ENCODE measurements at regions not wholly inside any gene's neighbourhood (a gene's known extent, or its start where the extent isn't known, plus 50 kb on each side); places are given as distances from the start of the nearest gene placed in this dataset.

DNA sequence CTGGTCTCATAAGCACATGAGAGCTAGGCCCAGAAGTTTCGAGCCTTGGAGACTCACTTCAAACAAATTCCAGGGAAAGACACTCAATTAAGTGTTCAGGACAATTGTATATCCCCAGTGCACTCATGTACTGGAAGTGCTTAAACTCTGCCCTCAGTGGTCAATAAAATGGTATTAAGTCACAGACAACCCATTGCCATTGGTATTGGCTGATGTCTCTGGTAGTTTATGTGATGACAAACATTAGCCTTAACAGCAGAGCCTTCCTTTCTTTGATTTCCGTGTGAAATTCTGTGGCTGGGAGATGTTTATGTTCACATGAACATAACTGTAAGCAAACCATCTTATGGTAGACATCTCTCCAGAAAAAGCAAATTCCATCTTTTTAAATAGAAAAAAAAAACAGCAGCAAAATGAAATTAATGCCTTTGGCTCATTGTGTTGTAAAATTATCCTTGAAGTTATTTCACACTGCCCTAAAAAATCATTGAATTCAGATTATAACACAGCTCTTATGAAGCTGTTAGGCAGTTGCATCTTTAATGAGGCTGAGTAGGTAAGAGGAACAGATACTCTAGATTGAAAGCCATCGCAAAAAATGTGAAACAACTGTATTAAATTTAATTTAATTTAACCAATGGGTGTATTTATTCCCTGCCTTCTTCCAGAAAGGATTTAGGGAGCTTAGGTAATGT lies 216.2 kb upstream of the PLEKHG7 start:
- TF ChIP-seq, protein P1, sequence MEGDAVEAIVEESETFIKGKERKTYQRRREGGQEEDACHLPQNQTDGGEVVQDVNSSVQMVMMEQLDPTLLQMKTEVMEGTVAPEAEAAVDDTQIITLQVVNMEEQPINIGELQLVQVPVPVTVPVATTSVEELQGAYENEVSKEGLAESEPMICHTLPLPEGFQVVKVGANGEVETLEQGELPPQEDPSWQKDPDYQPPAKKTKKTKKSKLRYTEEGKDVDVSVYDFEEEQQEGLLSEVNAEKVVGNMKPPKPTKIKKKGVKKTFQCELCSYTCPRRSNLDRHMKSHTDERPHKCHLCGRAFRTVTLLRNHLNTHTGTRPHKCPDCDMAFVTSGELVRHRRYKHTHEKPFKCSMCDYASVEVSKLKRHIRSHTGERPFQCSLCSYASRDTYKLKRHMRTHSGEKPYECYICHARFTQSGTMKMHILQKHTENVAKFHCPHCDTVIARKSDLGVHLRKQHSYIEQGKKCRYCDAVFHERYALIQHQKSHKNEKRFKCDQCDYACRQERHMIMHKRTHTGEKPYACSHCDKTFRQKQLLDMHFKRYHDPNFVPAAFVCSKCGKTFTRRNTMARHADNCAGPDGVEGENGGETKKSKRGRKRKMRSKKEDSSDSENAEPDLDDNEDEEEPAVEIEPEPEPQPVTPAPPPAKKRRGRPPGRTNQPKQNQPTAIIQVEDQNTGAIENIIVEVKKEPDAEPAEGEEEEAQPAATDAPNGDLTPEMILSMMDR (IDR thresholded peaks at IDR 0.05): no peak
- no peak for TF ChIP-seq POLR2A (IDR thresholded peaks at IDR 0.05)

All from heart left ventricle (tissue), 13 donors.